Panc1 (cell line): ENCODE measurements at regions not wholly inside any gene's neighbourhood (a gene's known extent, or its start where the extent isn't known, plus 50 kb on each side); places are given as distances from the start of the nearest gene placed in this dataset.

Experiments used
- POLR2AphosphoS5 ChIP-seq: IDR thresholded peaks from 2 replicates; pipeline ENCODE4 v1.6.1; 2012; ENCODE audit warnings: mild to moderate bottlenecking, low read depth, low read length, moderate library complexity
- REST ChIP-seq, 2 experiments: IDR thresholded peaks; 2 replicates each; pipeline ENCODE4 v1.6.1; 2011 to 2012; ENCODE audit warnings: low read depth in 2 of 2, control low read depth in 1 of 2, low read length in 1 of 2, mild to moderate bottlenecking in 1 of 2, moderate library complexity in 1 of 2; ENCODE audit not compliant: insufficient read depth in 1 of 2
- SIN3A ChIP-seq: IDR thresholded peaks from 2 replicates; pipeline ENCODE4 v1.6.1; 2012; ENCODE audit warnings: low read depth, mild to moderate bottlenecking, low read length, moderate library complexity, borderline replicate concordance; ENCODE audit not compliant: insufficient read depth
- TF ChIP-seq, protein P1 (sequence below): fragments of 450-650 bp; IDR thresholded peaks from 2 replicates; pipeline ENCODE4 v1.5.1; 2017; ENCODE audit warnings: mild to moderate bottlenecking

GRCh38 chr4:112776535-112776934, 139.6 kb downstream of the LARP7 start:
- TF ChIP-seq, protein P1, sequence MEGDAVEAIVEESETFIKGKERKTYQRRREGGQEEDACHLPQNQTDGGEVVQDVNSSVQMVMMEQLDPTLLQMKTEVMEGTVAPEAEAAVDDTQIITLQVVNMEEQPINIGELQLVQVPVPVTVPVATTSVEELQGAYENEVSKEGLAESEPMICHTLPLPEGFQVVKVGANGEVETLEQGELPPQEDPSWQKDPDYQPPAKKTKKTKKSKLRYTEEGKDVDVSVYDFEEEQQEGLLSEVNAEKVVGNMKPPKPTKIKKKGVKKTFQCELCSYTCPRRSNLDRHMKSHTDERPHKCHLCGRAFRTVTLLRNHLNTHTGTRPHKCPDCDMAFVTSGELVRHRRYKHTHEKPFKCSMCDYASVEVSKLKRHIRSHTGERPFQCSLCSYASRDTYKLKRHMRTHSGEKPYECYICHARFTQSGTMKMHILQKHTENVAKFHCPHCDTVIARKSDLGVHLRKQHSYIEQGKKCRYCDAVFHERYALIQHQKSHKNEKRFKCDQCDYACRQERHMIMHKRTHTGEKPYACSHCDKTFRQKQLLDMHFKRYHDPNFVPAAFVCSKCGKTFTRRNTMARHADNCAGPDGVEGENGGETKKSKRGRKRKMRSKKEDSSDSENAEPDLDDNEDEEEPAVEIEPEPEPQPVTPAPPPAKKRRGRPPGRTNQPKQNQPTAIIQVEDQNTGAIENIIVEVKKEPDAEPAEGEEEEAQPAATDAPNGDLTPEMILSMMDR: no peak
- TF ChIP-seq REST (IDR thresholded peaks at IDR 0.05; ENCODE audit: insufficient read depth in 1 of 2, low read depth in 2 of 2, low read length in 1 of 2) (no peak), POLR2AphosphoS5 (no peak), SIN3A (no peak)
